ENCODE measurements at regions not wholly inside any gene's neighbourhood (a gene's known extent, or its start where the extent isn't known, plus 50 kb on each side); places are given as distances from the start of the nearest gene placed in this dataset.

GRCh38 chr5:44225231-44226160, 163.7 kb downstream of the FGF10 start:
- no peak for TF ChIP-seq SP1 (IDR thresholded peaks at IDR 0.05; ENCODE audit: low read depth)
- TF ChIP-seq EGR1 (IDR thresholded peaks at IDR 0.05; ENCODE audit: low read depth) = no peak
- no peak for TF ChIP-seq POLR2AphosphoS5 (IDR thresholded peaks at IDR 0.05; ENCODE audit: low read depth, low read length)
- TF ChIP-seq CTCF (IDR thresholded peaks at IDR 0.05 in 2 of 3, conservative IDR thresholded peaks at IDR 0.05 in 1 of 3; ENCODE audit: borderline replicate concordance in 1 of 3, insufficient read depth in 1 of 3, low read depth in 2 of 3, low read length in 2 of 3) = no peak
- TF ChIP-seq POLR2A (IDR thresholded peaks at IDR 0.05; ENCODE audit: borderline replicate concordance, extremely low read depth, insufficient read depth, insufficient read length) = no peak
- no peak for TF ChIP-seq ZFX (IDR thresholded peaks at IDR 0.05)
- TF ChIP-seq SRF (IDR thresholded peaks at IDR 0.05; ENCODE audit: low read depth) = no peak
- no peak for TF ChIP-seq TCF7L2 (IDR thresholded peaks at IDR 0.05; ENCODE audit: borderline replicate concordance, extremely low read depth, insufficient read depth, insufficient read length)
- TF ChIP-seq REST (IDR thresholded peaks at IDR 0.05; ENCODE audit: low read depth) = no peak
- no peak for TF ChIP-seq EZH2 (IDR thresholded peaks at IDR 0.05)
- TF ChIP-seq ATF3 (IDR thresholded peaks at IDR 0.05) = no peak
- no peak for TF ChIP-seq EZH2phosphoT487 (IDR thresholded peaks at IDR 0.05; ENCODE audit: borderline replicate concordance)
- no peak for TF ChIP-seq ZNF274 (IDR thresholded peaks at IDR 0.05; ENCODE audit: low read depth, low read length)
- TF ChIP-seq ZBTB33 (IDR thresholded peaks at IDR 0.05; ENCODE audit: extremely low read depth, insufficient replicate concordance, low read length) = no peak
